ENCODE measurements at regions not wholly inside any gene's neighbourhood (a gene's known extent, or its start where the extent isn't known, plus 50 kb on each side); places are given as distances from the start of the nearest gene placed in this dataset.

DNA sequence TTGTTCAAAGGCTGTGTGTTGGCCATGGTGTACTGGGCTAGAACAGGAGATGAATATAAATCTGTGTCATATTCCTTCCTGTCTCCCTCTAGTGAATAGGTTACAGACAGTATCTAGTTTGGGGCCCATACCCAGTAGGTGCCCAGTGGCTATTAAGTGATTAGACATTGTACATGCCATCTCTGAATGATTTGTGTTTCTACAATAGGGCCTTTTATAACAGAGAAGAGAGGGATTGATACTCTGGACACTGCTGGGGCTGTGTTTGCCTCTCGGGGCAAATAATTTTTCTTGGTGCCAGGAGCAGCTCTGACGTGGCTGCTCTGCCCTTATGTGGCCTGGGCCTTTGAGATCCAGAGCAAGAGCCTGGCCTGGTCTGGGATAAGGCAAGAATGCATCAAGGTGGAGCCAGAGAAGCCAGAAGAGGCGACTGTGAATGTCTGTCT lies 403.1 kb downstream of the SPRY2 start:
- DNase-seq (ENCODE audit: extremely low spot score) = no peak
- TF ChIP-seq EP300 (IDR thresholded peaks at IDR 0.05) = no peak
- TF ChIP-seq, protein P1, sequence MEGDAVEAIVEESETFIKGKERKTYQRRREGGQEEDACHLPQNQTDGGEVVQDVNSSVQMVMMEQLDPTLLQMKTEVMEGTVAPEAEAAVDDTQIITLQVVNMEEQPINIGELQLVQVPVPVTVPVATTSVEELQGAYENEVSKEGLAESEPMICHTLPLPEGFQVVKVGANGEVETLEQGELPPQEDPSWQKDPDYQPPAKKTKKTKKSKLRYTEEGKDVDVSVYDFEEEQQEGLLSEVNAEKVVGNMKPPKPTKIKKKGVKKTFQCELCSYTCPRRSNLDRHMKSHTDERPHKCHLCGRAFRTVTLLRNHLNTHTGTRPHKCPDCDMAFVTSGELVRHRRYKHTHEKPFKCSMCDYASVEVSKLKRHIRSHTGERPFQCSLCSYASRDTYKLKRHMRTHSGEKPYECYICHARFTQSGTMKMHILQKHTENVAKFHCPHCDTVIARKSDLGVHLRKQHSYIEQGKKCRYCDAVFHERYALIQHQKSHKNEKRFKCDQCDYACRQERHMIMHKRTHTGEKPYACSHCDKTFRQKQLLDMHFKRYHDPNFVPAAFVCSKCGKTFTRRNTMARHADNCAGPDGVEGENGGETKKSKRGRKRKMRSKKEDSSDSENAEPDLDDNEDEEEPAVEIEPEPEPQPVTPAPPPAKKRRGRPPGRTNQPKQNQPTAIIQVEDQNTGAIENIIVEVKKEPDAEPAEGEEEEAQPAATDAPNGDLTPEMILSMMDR (IDR thresholded peaks at IDR 0.05) = no peak
- TF ChIP-seq POLR2AphosphoS5 (IDR thresholded peaks at IDR 0.05) = no peak
- TF ChIP-seq POLR2A (IDR thresholded peaks at IDR 0.05; ENCODE audit: low read depth) = no peak
- intact Hi-C loops (cut with DNase I) = no loop called here
- peaks cover 0 to 16% (median 13%) of the 10 kb centered on the region in 4 donors for H3K4me1 ChIP-seq
- peak overlapping the region in 3 of 4 donors; percentile 57 to 75 (median 61) for H3K27ac ChIP-seq (replicated peaks in 1 of 4)
- H3K9me3 ChIP-seq = no peaks in the 10 kb centered on the region
- no peak overlapping the region for H3K4me3 ChIP-seq
- H3K36me3 ChIP-seq = no peaks in the 10 kb centered on the region
- no peaks in the 10 kb centered on the region for H3K27me3 ChIP-seq
- 89% methylated on average over 3 of the region's 3 CpGs for WGBS

GRCh38 chr13:79937311-79937710 lies 403.6 kb downstream of the SPRY2 start:
- intact Hi-C loops (cut with DNase I) = no loop called here
- H3K36me3 ChIP-seq = no peaks in the 10 kb centered on the region
- TF ChIP-seq POLR2A (IDR thresholded peaks at IDR 0.05; ENCODE audit: low read depth) (no peak), EP300 (IDR thresholded peaks at IDR 0.05) (no peak), POLR2AphosphoS5 (IDR thresholded peaks at IDR 0.05) (no peak)
- TF ChIP-seq, protein P1 (IDR thresholded peaks at IDR 0.05) = no peak
- no peaks in the 10 kb centered on the region for H3K9me3 ChIP-seq
- no peak overlapping the region for H3K4me3 ChIP-seq
- no peak for DNase-seq (ENCODE audit: extremely low spot score)
- peaks cover 0 to 16% (median 13%) of the 10 kb centered on the region in 4 donors for H3K4me1 ChIP-seq
- peak overlapping the region; percentile 57 to 75 (median 61) for H3K27ac ChIP-seq (replicated peaks in 1 of 4)
- WGBS = 88% methylated on average over 4 of the region's 4 CpGs
- H3K27me3 ChIP-seq = no peaks in the 10 kb centered on the region

DNA sequence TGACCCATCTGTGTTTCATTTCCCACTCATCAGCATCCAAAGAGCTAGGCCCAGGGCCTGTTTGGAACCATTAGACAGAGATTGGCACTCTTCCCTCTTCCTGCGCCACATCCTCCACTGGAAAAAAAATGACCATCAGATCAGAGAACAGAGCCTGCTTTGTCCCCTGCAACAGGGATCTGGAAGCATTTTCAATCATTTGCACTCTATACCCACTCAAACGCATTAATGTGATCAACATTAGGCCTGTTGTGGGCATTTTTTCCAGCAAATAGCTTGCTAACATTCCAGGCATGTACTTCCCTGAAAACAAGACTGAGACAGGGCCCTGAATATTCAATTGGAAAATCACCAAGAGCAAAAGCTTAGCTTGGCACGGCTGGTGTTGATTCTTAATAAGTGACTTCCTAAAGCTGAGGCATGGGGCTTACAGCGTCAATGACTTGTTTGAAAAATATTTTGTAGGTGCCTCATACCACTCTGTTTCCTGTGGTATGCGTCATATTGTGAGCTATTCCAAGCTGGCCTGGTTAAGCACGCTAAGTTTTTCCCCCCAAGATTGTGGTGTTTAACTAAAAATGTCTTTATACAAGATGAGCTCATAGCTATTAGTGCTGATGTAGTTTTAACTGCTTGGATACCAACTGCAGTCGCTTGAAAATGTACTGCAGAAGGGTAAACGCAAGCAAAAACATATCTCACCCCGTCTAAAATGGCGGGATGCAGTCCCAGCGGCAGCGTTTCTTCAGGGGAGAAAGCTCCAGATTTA lies 404.4 kb downstream of the SPRY2 start:
- H3K4me3 ChIP-seq = no peak overlapping the region
- peaks cover 0 to 16% (median 13%) of the 10 kb centered on the region in 4 donors for H3K4me1 ChIP-seq
- no peak for TF ChIP-seq POLR2A (IDR thresholded peaks at IDR 0.05; ENCODE audit: low read depth)
- no peak for TF ChIP-seq EP300 (IDR thresholded peaks at IDR 0.05)
- TF ChIP-seq POLR2AphosphoS5 (IDR thresholded peaks at IDR 0.05) = peak; percentile 10 to 33
- H3K27ac ChIP-seq (replicated peaks in 1 of 4) = peak overlapping the region; percentile 57 to 75 (median 61)
- no peaks in the 10 kb centered on the region for H3K36me3 ChIP-seq
- no peaks in the 10 kb centered on the region for H3K9me3 ChIP-seq
- no peak for DNase-seq (ENCODE audit: extremely low spot score)
- no peaks in the 10 kb centered on the region for H3K27me3 ChIP-seq
- 62% methylated on average over 11 of the region's 12 CpGs for WGBS
- intact Hi-C loops (cut with DNase I) = no loop called here

DNA sequence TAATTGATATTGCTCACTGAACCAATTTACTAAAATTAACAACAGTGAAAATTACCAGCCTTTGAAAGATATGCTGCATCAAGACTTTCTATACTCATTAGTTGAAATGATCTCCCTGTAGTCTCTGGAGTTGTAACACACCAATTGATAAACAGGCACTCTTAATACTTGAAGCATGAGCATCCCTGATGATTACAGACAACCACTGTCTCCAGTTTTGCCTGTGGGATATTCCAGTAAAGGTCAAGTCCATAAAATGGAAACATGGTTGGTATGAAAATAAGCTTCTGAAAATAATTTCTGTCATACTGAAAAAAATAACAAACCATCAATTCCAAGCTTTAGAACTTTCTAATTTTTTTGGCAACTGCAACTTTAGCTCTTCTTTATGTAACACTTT lies 405.8 kb downstream of the SPRY2 start:
- H3K36me3 ChIP-seq = no peaks in the 10 kb centered on the region
- no peak overlapping the region for H3K4me3 ChIP-seq
- peaks cover 0 to 16% (median 13%) of the 10 kb centered on the region in 4 donors for H3K4me1 ChIP-seq
- no peaks in the 10 kb centered on the region for H3K9me3 ChIP-seq
- no peaks in the 10 kb centered on the region for H3K27me3 ChIP-seq
- H3K27ac ChIP-seq (replicated peaks in 1 of 4) = no peak overlapping the region
- DNase-seq (ENCODE audit: extremely low spot score) = no peak
- TF ChIP-seq POLR2A (IDR thresholded peaks at IDR 0.05; ENCODE audit: low read depth) (no peak), EP300 (IDR thresholded peaks at IDR 0.05) (no peak), POLR2AphosphoS5 (IDR thresholded peaks at IDR 0.05) (no peak)
- TF ChIP-seq, protein P1 (IDR thresholded peaks at IDR 0.05) = no peak
- intact Hi-C loops (cut with DNase I) = no loop called here

GRCh38 chr13:79933389-79933788 lies 407.5 kb downstream of the SPRY2 start:
- intact Hi-C loops (cut with DNase I) = no loop called here

More at GRCh38 chr13:79933389-79933788, 407.5 kb downstream of the SPRY2 start:
- TF ChIP-seq, protein P1 (IDR thresholded peaks at IDR 0.05) = no peak
- TF ChIP-seq EP300 (IDR thresholded peaks at IDR 0.05) (no peak), POLR2A (IDR thresholded peaks at IDR 0.05; ENCODE audit: low read depth) (no peak), POLR2AphosphoS5 (IDR thresholded peaks at IDR 0.05) (no peak)
- Histone ChIP-seq H3K27me3 (no peaks in the 10 kb centered on the region), H3K4me3 (no peak overlapping the region), H3K36me3 (no peaks in the 10 kb centered on the region), H3K9me3 (no peaks in the 10 kb centered on the region), H3K4me1 (peaks cover 0 to 16% (median 13%) of the 10 kb centered on the region in 4 donors), H3K27ac (replicated peaks in 1 of 4) (no peak overlapping the region)
- 97% methylated on average over 2 of the region's 2 CpGs for WGBS
- no peak for DNase-seq (ENCODE audit: extremely low spot score)

Measured in esophagus muscularis mucosa (tissue), 4 donors.